PC-9 (cell line): ENCODE measurements at regions not wholly inside any gene's neighbourhood (a gene's known extent, or its start where the extent isn't known, plus 50 kb on each side); places are given as distances from the start of the nearest gene placed in this dataset.

Experiments
- BruUV-seq: library from RNA; stranded (reverse); fragments of 400-500 nt; replicated peaks from 2 replicates; lab custom pipeline; 2021; lab: Mats Ljungman, UMichigan
- CTCF ChIA-PET: fragments of 300-600 bp; sonication (Branson Sonifier 250); formaldehyde crosslinking; loops from one replicate; lab custom pipeline; 2022; ENCODE audit warnings: antibody characterized with exemption; lab: Charles Lee
- POLR2A ChIA-PET: fragments of 300-600 bp; sonication (Branson Sonifier 250); formaldehyde crosslinking; loops from one replicate; lab custom pipeline; 2022; ENCODE audit warnings: antibody characterized with exemption; ENCODE audit not compliant: unreplicated experiment; lab: Charles Lee
- DNase-seq, 2 experiments: peaks; one replicate each; pipeline versions ENCODE4 v3.0.0 to v3.0.0-alpha.2; 2015 to 2022; ENCODE audit warnings: mixed read lengths in 1 of 2
- H2AFZ ChIP-seq: fragments of 200-600 bp; sonication (generic); 2 replicates; pipeline ENCODE4 v1.8.1; 2017; ENCODE audit warnings: antibody characterized with exemption
- H3F3A ChIP-seq: fragments of 200-600 bp; sonication (generic); 2 replicates; pipeline ENCODE4 v1.8.1; 2017; ENCODE audit warnings: antibody characterized with exemption, mild to moderate bottlenecking, low read depth; ENCODE audit not compliant: insufficient read depth
- H3K27ac ChIP-seq: fragments of 200-600 bp; sonication (generic); 2 replicates; pipeline ENCODE4 v1.6.1; 2016; ENCODE audit warnings: mixed run types
- H3K27me3 ChIP-seq: fragments of 200-600 bp; sonication (generic); 2 replicates; pipeline ENCODE4 v1.6.1; 2016; ENCODE audit warnings: low read depth, mixed run types; ENCODE audit not compliant: insufficient read depth
- H3K36me3 ChIP-seq: fragments of 200-600 bp; sonication (generic); 2 replicates; pipeline ENCODE4 v1.6.1; 2016; ENCODE audit warnings: low read depth, mixed run types
- H3K4me1 ChIP-seq: fragments of 200-600 bp; sonication (generic); replicated peaks from 2 replicates; pipeline ENCODE4 v1.6.1; 2016; ENCODE audit warnings: mixed run types; ENCODE audit not compliant: insufficient read depth
- H3K4me2 ChIP-seq: fragments of 200-600 bp; sonication (generic); 2 replicates; pipeline ENCODE4 v1.6.1; 2017; ENCODE audit warnings: mixed run types
- H3K4me3 ChIP-seq: fragments of 200-600 bp; sonication (generic); 2 replicates; pipeline ENCODE4 v1.6.1; 2016; ENCODE audit warnings: mixed run types
- H3K79me2 ChIP-seq: fragments of 200-600 bp; sonication (generic); 2 replicates; pipeline ENCODE4 v1.6.1; 2017; ENCODE audit warnings: low read depth, mixed run types
- H3K9me2 ChIP-seq: fragments of 200-600 bp; sonication (generic); 2 replicates; pipeline ENCODE4 v1.8.1; 2017; ENCODE audit warnings: mild to moderate bottlenecking; ENCODE audit not compliant: insufficient read depth
- H3K9me3 ChIP-seq: fragments of 200-600 bp; sonication (generic); 2 replicates; pipeline ENCODE4 v1.8.1; 2016; ENCODE audit warnings: low read depth; ENCODE audit not compliant: insufficient read depth
- H4K20me1 ChIP-seq: fragments of 200-600 bp; sonication (generic); 2 replicates; pipeline ENCODE4 v1.8.1; 2017; ENCODE audit not compliant: insufficient read depth
- CTCF ChIP-seq: fragments of 200-600 bp; sonication (generic); conservative IDR thresholded peaks from 2 replicates; pipeline ENCODE4 v1.6.1; 2017; ENCODE audit warnings: mixed run types, antibody characterized with exemption, mild to moderate bottlenecking, moderate library complexity
- EZH2 ChIP-seq: fragments of 200-600 bp; sonication (generic); IDR thresholded peaks from 2 replicates; pipeline ENCODE4 v1.8.0; 2017; ENCODE audit warnings: antibody characterized with exemption, low read depth
- intact Hi-C: fragments of 100-400 bp; cut with micrococcal nuclease; formaldehyde crosslinking; loops from one replicate; pipeline ENCODE4 v1.10.0; 2022; ENCODE audit not compliant: unreplicated experiment

GRCh38 chr5:63101870-63102269 lies 523.3 kb downstream of the LRRC70 start:
- no peaks in the 10 kb centered on the region for H4K20me1 ChIP-seq
- POLR2A ChIA-PET = no interaction called here
- no peak for TF ChIP-seq CTCF
- no peak for TF ChIP-seq EZH2
- no peak overlapping the region for H3K4me2 ChIP-seq
- no peaks in the 10 kb centered on the region for H3K79me2 ChIP-seq
- DNase-seq = no peak
- H3K4me3 ChIP-seq = no peak overlapping the region
- peaks cover 14% of the 10 kb centered on the region for H3K27me3 ChIP-seq
- no peak overlapping the region for H3K27ac ChIP-seq
- CTCF ChIA-PET = no interaction called here
- no TSS peak for BruUV-seq
- H3F3A ChIP-seq = no peaks in the 10 kb centered on the region
- H3K9me3 ChIP-seq = no peaks in the 10 kb centered on the region
- intact Hi-C loops = no loop called here
- no peak overlapping the region for H2AFZ ChIP-seq
- no peaks in the 10 kb centered on the region for H3K9me2 ChIP-seq
- no peaks in the 10 kb centered on the region for H3K36me3 ChIP-seq
- H3K4me1 ChIP-seq = no peaks in the 10 kb centered on the region

GRCh38 chr5:63097286-63097685 lies 518.7 kb downstream of the LRRC70 start:
- TF ChIP-seq EZH2 = no peak
- TF ChIP-seq CTCF = no peak
- BruUV-seq = no TSS peak
- no peaks in the 10 kb centered on the region for H3K36me3 ChIP-seq
- no peaks in the 10 kb centered on the region for H3K27me3 ChIP-seq
- intact Hi-C loops = no loop called here
- ChIA-PET CTCF (no interaction called here), POLR2A (no interaction called here)
- no peak overlapping the region for H3K27ac ChIP-seq
- no peaks in the 10 kb centered on the region for H4K20me1 ChIP-seq
- no peaks in the 10 kb centered on the region for H3K9me3 ChIP-seq
- no peak for DNase-seq
- no peak overlapping the region for H3K4me3 ChIP-seq
- H3F3A ChIP-seq = no peaks in the 10 kb centered on the region
- no peaks in the 10 kb centered on the region for H3K79me2 ChIP-seq
- no peaks in the 10 kb centered on the region for H3K9me2 ChIP-seq
- H3K4me2 ChIP-seq = no peak overlapping the region
- no peak overlapping the region for H2AFZ ChIP-seq
- no peaks in the 10 kb centered on the region for H3K4me1 ChIP-seq

GRCh38 chr5:63094730-63095129 lies 516.1 kb downstream of the LRRC70 start:
- Histone ChIP-seq H4K20me1 (no peaks in the 10 kb centered on the region), H3K27ac (no peak overlapping the region), H3K36me3 (no peaks in the 10 kb centered on the region), H3F3A (no peaks in the 10 kb centered on the region), H3K79me2 (no peaks in the 10 kb centered on the region), H3K27me3 (no peaks in the 10 kb centered on the region), H3K4me1 (no peaks in the 10 kb centered on the region), H2AFZ (no peak overlapping the region), H3K4me2 (no peak overlapping the region), H3K9me2 (no peaks in the 10 kb centered on the region), H3K4me3 (no peak overlapping the region), H3K9me3 (no peaks in the 10 kb centered on the region)
- ChIA-PET POLR2A (no interaction called here), CTCF (no interaction called here)
- intact Hi-C loops = no loop called here
- DNase-seq = no peak
- no TSS peak for BruUV-seq
- no peak for TF ChIP-seq CTCF
- TF ChIP-seq EZH2 = no peak
